ENCODE measurements at regions not wholly inside any gene's neighbourhood (a gene's known extent, or its start where the extent isn't known, plus 50 kb on each side); places are given as distances from the start of the nearest gene placed in this dataset.

DNA sequence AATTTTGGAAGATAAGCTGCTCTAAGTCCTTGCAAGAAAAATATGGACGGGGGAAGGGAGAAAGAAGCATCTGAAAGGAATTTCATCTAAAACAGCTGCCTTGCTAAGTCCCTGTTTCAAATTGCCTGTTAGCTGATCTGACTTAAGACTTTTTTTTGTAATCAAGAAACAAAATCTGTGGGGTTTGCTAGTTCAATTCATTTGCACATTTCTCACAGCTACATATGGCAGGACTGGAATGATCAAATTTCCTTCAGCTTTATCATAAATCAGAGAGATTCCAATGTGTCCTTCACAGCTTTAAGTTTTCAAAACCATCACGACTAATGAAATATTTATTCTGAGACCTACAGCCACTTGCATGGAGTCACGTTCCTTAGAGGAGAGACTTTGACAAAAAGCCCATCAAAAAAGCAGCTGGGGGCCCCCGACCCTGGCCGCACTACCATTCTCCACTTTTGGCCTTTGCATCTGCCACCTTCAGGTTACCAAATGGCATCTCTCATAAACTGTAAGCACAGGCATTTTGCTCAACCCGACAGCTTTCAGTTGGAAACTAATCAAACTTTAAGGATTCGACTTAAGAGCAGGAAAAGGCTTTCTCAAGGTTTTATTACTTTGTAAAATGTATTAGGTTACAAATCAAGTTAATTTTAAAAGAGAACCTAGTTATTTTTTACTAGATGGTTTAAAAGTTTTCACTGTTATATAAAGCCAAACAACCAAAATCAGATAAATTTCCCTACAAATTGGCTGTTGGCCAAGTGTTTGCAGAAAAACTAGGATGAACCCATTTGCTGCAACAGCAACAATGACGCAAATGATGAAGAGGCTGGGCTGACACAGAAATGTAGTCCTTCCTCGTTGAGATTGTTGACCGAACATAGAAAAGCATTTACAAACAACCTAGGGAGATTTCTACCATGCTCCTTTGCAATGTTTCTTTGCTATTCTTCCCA, 100.4 kb upstream of the RND3 start:
- DNase-seq (ENCODE audit: low read depth, low spot score) = no peak

DNA sequence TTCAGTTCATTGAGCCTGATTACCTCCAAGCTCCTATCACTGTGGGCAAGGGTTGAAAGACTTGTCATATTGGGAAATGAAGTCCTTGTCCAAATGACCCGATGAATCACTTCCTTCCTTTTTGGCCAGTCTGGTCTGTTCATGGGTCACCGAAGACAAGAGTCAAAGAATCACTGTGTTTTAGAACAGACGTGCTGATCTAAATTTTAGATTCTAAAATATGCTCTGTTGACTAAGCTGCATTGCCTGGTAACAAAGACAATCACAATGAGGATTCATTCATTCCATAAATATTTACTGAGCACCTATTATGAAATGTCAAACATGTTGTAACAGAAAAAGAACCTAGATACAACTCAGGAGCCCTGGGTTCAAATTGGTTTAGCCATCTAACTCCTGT, 99.4 kb upstream of the RND3 start:
- DNase-seq (ENCODE audit: low read depth, low spot score) = no peak

DNA sequence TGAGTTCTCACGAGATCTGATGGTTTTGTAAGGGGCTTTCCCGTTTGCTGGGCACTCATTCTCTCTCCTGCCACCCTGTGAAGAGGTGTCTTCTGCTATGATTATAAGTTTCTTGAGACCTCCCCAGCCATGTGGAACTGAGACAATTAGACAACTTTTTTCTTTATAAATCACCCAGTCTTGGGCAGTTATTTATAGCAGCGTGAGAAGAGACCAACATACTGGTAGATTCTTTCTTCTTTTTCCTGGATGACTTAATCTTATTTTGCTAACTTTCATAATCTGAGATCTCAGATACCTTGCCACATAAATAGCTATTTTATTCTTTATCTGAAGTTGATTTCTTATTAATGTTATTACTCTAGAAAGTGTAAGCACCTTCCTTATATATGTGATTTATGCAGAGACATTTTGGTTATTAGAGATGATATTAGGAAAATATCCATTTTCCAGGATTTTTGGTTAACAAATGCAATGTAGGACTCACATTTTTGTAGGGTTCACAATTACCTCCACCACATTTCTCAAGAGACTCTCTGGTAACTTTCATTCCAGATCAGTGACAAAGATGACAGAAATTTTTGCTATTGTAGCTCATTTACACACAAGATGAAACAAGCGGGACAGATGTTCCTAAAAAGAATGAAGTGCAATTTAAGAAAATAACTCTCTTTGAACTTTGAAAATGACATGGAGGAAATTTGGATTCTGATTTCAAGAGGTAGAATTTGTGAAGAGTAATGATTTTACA, 97.9 kb upstream of the RND3 start:
- no peak for DNase-seq (ENCODE audit: low read depth, low spot score)

DNA sequence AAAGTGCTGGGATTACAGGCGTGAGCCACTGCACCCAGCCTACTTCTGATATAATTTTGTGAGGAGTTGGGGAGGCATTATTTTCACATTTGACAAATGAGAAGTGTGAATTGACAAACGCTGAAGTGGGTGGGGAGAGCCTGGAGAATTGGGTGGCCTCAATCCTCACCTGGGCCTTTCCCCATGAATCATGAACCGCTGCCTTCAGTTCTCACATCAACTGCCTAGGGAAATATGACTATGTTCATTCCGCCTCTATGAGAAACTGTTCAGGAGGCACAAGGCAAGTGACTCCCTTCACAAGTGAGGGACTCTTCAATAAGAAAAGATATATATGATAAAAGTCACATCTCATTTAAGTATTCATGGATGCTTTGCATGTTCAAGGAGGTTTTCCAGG, 96.6 kb upstream of the RND3 start:
- DNase-seq (ENCODE audit: low read depth, low spot score) = no peak

DNA sequence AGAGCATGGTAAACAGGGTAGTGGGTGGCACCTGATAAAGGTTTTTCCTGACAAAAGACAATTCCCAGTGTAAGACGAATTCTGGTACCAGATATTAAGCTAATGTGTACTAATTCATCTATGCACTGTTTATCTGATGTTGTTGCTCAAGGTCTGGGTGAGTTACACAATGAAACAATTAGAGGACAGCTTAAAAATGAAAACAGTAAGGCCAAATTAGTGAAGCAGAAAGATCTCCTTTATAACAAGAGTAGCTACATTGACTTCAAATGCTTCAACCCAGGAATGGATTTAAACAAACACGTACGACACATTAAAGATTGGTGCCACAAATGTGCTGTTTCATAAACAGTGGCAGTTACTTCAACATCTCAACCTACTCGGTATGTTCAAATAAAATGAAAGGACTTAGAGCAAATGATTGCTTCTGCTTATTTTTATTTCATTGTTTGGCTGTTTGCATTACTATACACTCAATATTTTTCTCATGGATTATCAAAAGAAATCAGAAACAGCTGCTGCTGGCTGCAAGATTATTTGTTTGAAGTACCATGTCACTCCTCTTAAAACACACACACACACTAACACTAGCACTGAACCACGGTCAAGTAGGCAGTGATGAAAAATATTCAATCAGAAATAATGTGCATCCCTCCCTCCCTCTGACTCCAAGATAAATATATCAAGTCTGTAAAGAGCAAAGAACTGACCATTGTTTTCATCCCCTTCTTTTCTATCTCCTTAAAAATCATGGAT, 94.4 kb upstream of the RND3 start:
- DNase-seq (ENCODE audit: low read depth, low spot score) = no peak

DNA sequence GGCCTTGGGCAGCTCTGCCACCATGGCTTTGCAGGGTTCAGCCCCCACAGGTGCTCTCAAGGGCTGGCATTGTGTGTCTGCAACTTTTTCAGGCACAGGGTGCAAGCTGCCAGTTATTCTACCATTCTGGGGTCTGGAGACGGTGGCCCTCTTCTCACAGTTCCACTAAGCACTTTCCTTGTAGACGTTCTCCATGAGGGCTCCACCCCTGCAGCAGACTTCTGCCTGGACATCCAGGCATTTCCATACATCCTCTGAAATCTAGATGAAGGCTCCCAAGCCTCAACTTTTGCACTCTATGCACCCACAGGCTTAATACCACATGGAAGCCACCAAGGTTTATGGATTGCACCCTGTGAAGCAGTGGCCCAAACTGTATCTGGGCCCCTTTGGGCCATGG, 91.0 kb upstream of the RND3 start:
- DNase-seq (ENCODE audit: low read depth, low spot score) = no peak

DNA sequence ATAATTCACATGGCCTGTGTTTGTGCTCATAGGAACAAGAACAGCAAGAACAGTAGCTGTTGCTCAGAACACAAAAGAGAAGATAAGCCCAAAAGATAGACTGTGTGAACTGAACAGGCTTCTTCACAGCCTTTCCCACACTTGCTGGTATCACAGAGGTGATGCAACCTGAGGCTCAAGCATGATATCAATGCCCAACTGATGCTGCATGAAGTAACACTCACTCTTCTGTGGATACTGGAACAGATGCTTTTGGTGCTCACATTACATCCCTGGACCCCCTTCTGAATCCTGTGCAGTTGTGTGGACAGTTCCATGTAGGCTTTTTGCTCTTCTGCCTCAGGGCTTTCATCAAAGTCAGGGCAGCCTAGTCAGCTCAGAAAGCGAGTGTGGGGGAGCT, 88.4 kb upstream of the RND3 start:
- DNase-seq (ENCODE audit: low read depth, low spot score) = no peak

DNA sequence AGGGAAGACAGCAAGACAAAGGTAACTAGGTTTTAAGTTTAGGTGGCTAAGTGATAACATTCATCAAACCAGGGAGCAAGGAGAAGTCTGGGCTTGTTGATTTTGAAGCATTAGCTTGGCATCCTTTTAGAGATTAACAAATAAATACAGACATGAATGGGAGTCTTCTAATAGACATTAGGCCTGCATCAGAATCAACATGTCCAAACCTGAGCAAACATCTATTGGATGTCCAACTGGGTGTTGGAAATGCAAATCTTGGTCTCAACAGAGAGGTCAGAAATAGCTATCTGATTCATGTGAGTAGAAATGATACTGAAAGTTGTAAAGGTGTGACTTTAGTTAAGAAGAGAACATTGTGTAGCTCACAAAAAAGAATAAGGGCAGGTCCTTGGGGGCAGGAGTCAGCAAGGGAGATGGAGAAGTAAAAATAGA, 85.5 kb upstream of the RND3 start:
- DNase-seq (ENCODE audit: low read depth, low spot score) = no peak

DNA sequence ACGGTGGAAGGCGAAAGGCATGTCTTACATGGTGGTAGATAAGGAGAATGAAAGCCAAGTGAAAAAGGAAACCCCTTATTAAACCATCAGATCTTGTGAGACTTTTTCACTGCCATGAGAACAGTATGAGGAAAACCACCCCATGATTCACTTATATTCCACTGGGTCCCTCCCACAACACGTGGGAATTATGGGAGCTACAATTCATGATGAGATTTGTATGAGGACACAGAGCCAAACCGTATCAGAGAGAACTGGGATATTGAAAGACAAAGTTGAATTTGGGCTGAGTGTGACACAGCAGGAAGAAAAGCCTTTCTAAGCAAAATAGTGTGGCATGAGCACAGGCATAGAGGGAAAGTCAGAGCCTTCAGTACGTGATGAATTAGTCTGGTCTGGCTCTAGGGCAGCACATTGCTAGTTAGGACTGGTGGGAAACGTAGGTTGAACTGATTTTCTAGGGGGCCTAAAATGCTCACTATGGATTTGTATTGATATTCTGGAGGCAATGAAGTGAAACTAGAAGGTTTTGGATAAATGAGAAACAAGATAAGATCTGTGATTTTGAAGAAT, 84.8 kb upstream of the RND3 start:
- DNase-seq (ENCODE audit: low read depth, low spot score) = no peak

DNA sequence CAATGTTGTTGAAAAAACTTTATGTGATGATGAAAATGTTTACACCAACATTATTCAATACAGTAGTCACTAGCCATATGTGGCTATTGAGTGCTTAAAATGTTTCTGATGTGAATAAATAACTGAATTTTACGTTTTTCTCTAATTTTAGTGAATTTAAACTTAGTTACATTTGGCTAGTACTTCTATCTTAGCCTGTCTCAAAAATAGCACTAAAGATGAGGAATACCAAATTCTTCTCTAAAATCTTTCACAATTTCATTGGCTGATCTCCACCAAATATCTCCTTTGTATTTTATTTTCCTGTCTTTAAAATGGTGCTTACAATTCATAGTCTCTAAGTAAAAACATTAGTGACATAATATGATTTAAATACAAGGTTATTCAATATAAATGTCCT, 83.7 kb upstream of the RND3 start:
- DNase-seq (ENCODE audit: low read depth, low spot score) = no peak

DNA sequence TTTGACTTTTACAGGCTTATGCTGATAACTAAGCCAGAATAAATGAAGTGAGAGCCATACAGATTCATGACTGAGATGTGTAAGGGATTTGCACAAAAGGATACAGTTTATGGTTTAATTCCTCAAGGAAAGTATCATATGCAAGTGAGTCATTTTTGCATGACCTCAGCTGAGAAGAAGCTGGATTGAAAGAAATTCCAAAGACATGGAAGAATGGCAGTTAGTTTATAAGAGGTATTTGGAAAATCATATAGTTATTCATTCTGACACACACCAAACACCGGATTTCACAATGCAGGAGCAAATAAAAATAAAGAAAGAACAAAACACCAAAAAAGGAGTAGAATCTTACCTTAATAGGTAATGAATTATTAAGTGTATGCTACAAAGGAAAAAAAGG, 83.2 kb upstream of the RND3 start:
- DNase-seq (ENCODE audit: low read depth, low spot score) = no peak

DNA sequence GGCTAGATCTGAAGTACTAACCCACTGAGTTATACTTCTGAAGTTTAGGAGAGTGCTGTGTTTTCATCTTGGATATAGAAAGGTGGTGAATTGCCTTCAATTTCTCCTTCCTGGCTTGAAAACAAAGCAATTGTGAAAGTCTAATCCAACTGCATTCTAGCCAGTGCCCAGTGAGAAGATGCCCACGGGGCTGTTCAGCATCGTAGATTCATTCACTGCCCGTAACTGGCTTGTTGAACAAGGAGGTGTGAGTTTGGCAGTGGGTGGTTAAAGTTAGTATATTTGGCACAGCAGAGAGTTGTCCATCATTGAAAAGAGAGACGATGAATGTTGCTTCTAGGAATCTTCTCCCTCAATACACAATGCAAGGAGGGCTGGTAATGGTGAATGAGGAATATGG, 82.3 kb upstream of the RND3 start:
- no peak for DNase-seq (ENCODE audit: low read depth, low spot score)

DNA sequence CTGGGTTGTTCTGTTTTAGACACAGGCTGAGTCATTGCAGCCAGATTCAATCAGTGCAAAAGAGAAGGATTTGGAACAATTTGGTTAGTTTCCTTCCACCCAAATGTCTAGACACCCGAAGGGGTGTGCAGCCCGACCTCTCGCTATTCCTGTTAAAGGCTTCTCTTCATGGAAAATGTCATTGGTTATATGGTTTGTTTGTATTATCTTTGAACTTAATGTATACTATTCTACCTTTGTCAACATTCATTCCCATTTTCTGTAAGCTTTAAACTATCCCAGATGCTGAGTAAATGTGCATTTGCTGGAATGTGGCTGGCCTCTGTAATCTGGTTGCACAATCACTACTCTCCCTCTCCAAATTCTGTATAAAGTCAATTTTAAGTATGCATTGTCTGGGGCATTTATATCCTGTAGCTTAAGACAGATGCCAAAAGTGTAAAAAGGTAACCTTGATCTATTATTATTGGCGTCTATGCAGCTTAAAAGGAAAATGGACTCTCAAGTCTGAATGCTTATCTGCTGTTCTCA, 80.4 kb upstream of the RND3 start:
- DNase-seq (ENCODE audit: low read depth, low spot score) = no peak

DNA sequence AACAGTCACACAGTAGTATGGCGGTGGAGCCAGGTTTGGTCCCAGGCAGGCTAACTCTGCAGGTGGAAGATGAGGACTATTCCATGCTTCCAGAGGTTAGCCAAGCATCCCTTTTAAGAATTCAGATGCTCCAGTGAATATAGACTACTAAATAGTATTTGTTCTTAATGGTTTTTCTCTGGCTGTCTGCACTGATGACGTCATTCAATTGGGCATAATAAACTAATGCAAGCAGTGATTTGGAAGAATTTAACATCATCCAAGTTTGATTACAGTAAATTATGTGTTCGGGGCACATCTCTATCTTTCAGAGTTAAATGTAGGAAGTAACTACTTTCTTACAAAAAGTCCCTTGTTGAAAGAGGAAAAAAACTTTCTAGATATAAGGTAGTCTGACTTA, 78.8 kb upstream of the RND3 start:
- no peak for DNase-seq (ENCODE audit: low read depth, low spot score)

DNA sequence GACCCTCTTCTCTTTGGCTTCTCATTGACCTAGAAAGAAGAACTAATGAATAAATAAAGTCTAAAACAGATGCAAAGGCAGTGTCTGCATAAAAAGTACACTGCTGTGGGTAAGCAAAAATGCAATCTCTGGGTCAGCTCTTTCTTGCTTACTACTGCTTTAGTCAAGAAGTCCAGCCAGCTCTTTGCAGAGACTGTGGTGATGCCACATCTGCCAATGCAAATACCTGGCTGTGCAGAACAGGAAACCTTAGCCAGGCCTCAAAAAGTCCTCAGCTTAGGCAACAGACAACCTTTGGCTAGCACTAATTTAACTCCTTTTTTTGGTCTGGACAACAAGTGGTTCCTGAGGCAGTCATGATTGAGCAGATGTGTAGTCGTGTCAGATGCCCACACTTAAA, 73.6 kb upstream of the RND3 start:
- no peak for DNase-seq (ENCODE audit: low read depth, low spot score)

DNA sequence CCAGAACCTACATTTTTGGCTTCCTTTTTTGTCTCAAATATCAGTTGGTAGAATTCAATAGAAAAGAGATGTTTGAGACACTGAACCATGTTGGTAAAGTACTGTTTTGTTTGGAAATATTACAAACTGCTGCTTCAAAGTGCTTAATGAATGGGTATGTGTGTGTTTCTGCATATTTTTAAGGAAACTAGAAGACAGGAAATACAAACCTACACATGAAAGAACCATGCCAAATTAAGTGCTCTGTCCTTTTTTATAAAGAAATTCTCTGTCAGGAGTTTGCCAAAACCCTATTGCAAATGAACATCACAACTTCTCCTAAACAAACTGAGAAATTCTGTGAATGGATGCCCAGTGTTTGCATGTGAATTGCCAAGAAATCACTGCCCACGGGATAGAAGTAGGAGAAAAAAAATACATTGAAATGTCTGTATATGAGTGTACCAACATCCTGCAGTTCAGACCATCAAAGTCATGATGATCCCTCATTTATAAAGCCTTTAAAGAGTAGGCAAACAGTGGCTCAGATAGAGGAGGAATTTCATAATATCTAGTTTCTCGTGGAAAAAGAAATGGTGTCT, 69.6 kb upstream of the RND3 start:
- DNase-seq (ENCODE audit: low read depth, low spot score) = no peak

DNA sequence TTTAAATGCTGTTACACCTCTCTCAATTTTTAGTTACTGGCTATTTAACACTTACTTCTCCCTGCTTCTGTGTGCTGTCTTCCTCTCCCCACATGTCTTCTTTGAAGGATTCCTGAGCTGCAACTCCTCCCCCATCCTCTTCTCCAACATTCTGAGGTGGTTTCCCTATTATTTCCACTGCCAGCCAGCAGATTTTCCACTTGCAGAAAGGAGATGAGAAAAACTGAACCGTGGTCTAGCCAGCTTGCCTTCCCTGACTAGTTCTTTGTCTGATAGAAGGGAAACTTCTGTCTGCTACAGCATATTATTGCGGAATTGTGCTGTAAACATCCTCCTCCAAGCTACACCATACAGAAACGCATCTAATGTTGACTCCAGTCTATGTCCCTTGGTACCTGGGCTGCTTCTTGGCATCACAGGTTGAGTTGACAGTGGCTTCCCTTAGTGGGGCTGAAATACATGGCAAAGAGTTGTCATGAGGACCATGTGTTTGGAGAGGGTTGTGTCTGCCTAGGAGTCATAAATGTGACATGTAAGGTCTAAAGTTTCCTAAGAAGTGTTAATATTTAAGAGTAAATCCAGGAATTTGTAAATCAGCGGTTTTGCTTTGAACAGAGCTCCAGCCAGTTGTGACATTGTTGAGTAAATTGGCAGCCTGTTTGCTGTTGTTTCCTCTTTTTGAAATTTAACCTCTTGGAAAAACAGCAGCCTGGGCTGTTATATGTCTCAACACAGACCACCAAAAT, 68.3 kb upstream of the RND3 start:
- DNase-seq (ENCODE audit: low read depth, low spot score) = no peak

DNA sequence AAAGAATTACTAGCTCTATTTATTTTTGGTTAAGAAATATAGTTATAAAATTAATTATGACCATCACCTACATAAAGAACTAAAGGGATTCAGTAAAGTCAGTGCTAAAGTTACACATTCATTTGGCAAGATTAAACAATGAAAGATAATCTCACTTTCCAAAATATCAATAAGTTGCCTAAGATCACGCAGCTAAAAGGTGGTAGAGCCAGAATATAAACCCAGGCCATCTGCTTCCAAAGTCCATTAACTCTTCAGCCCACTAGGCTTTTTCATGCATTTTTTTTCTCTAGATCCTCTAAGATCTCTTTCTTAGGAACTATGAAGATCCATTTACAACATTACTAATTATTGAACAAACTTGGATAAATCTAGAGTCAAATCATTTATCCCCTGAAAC, 66.6 kb upstream of the RND3 start:
- DNase-seq (ENCODE audit: low read depth, low spot score) = no peak

DNA sequence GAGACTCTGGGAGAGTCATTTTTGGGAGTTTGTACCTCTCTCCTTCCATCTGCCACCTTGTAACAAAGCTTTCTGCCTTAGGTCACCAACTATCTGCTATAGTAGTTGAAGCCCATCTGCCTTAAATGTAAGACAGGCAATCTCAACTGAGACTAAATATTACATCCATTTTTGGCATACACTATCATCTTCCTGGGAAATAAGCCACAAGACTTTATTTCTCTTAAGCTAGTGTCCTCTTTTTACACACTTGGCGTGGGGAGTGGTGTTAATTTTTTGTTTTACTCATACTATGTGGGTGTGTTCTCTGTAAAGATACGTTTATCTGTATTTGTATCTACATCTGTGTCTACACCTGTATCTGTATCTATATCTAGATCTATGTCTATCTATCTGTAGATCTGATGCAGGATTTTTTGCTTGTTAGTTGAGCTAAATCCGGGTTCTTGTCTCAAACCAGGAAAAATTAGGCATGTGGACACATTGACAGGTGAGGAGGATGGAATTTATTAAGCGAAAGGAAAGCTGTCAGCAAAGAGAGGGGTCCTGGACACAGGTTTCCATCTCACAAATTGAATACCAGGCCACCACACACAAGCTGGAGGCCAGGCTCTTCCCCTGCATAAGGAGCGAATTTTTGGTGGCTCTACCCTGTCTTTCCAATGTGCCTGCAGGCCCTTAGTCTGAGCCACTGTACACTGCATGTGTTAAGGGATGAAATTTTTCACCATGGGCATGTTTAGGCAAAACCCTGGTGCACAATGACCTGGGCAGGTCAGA, 64.8 kb upstream of the RND3 start:
- no peak for DNase-seq (ENCODE audit: low read depth, low spot score)

DNA sequence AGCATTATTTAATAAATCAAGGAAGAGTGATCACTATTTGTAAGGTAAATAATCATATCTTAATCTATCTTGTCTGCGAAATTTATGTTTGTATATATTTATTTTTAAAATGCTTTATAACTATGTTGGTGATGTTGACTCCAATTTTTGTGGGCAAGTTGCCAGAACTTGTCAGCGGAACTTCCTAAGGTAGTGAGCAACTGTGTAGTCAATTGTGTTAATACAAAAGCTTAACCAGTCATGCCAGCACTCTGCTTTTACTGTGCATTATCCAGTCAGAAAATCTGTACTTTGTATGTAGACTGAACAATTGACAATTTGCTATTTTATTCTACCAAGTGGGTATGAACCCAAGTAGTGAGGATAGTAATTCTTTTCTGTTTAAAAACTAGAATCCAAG, 61.9 kb upstream of the RND3 start:
- no peak for DNase-seq (ENCODE audit: low read depth, low spot score)
